GM10248 (cell line): ENCODE measurements at regions not wholly inside any gene's neighbourhood (a gene's known extent, or its start where the extent isn't known, plus 50 kb on each side); places are given as distances from the start of the nearest gene placed in this dataset.
"Not testable (repeated sequence)": the region's sequence is repeated elsewhere in the genome, so short reads cannot be mapped to it uniquely, and the experiment has no call there.

ENCODE experiments used
- CTCF ChIA-PET: fragments of 300-600 bp; sonication (Branson Sonifier 250); formaldehyde crosslinking; extraction: SDS; loops from one replicate; lab custom pipeline; 2021; ENCODE audit warnings: antibody characterized with exemption; lab: Yijun Ruan, JAX
- POLR2A ChIA-PET: fragments of 350-650 bp; sonication (Branson Sonifier 250); formaldehyde crosslinking; extraction: SDS; loops from one replicate; lab custom pipeline; 2020; ENCODE audit warnings: antibody characterized with exemption; lab: Yijun Ruan, JAX
- DNase-seq: peaks from one replicate; pipeline ENCODE4 v3.0.0; 2012; ENCODE audit errors: extremely low spot score
- TF ChIP-seq, protein P1 (sequence below): IDR thresholded peaks from 2 replicates; pipeline ENCODE4 v1.5.1; 2012; ENCODE audit warnings: mild to moderate bottlenecking, low read depth; ENCODE audit errors: extremely low read depth, missing control alignments, control extremely low read depth

DNA sequence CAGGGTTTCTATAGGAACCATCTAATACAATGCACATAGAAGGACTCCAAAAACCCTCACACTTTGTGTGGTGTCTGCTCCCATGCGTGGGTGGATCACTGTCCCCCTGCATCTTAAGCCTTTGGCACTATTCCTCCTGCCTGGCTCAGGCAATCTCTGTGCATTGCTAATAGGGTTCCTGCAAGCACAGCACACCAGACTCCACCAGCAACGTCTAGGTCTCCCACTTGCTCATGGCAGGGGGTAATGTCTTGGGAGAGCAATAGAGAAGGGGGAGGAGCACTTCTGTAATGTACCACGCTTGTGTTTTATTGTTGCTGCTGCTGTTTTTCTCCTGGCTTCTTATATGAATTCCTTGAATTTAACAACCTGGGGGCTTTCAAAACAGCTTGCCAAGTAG lies 182.6 kb upstream of the GLRA1 start:
- no peak for DNase-seq
- TF ChIP-seq, protein P1, sequence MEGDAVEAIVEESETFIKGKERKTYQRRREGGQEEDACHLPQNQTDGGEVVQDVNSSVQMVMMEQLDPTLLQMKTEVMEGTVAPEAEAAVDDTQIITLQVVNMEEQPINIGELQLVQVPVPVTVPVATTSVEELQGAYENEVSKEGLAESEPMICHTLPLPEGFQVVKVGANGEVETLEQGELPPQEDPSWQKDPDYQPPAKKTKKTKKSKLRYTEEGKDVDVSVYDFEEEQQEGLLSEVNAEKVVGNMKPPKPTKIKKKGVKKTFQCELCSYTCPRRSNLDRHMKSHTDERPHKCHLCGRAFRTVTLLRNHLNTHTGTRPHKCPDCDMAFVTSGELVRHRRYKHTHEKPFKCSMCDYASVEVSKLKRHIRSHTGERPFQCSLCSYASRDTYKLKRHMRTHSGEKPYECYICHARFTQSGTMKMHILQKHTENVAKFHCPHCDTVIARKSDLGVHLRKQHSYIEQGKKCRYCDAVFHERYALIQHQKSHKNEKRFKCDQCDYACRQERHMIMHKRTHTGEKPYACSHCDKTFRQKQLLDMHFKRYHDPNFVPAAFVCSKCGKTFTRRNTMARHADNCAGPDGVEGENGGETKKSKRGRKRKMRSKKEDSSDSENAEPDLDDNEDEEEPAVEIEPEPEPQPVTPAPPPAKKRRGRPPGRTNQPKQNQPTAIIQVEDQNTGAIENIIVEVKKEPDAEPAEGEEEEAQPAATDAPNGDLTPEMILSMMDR, result no peak
- CTCF ChIA-PET, result no interaction called here
- POLR2A ChIA-PET, result no interaction called here

DNA sequence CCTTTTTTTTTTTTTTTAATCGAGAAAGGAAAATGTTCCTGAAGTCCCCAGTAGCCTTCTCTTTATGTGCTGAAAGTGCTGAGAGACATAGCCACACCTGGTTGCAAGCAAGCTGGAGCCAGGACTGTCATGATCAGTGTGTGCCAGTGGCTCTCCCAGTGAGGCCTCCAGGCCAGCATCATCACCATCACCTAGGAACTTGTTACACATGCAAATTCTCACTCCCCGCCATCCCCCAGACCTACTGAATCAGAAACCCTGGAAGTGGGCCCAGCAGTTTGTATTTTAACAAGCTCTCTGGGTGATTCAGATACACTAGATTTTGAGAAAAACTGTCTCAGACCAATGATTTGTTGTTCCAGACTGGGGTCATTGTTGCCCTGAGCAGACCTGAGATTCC lies 181.9 kb upstream of the GLRA1 start:
- no peak for DNase-seq
- TF ChIP-seq, protein P1, result no peak
- POLR2A ChIA-PET, result no interaction called here
- CTCF ChIA-PET, result no interaction called here

DNA sequence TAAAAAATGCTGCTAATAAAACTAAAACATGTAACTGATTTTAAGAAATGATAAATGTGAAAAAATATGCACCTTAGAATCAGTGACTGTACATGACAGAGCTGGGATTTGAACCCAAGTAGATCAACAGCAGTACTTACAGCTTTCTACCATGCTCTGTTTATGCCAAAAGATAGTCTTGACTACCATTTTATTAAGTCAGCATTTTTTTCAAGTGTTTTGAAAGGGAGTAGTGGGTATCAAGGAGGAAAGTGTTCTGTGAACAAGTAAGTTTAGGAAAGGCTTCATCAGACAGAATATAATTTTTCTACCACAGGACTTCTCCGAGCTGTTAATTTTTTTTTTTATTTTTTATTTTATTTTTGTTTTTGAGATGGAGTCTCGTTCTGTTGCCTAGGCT lies 180.4 kb upstream of the GLRA1 start:
- DNase-seq, result no peak
- POLR2A ChIA-PET, result no interaction called here
- CTCF ChIA-PET, result interaction anchor here (0.9 to 1.6 kb wide), 2 partner anchors 12 to 21 kb away, joined by 3 read pairs; no protein-coding TSS in a partner anchor
- TF ChIP-seq, protein P1, result no peak

DNA sequence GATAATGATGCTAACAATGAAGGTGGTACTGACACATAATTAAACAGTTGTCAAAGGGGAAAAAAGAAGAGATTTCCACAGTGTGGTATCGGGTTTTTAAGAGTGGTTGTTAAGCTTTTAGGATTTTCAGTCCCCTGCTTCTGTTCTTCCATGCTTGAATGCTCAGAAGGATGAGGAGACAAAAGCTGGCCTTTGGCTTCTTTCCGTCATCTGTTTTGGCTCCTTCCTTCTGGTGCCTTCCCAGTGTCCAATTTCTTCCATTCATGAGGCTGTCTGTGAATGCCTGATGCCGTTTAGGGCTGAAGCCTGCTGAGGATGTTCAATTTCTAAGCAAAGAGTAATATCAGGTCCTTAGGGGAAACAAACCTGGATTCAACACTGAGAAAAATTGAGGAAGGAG lies 179.6 kb upstream of the GLRA1 start:
- CTCF ChIA-PET, result interaction anchor here (0.8 to 1.6 kb wide), 3 partner anchors 12 to 36 kb away, joined by 3 read pairs; no protein-coding TSS in a partner anchor

DNA sequence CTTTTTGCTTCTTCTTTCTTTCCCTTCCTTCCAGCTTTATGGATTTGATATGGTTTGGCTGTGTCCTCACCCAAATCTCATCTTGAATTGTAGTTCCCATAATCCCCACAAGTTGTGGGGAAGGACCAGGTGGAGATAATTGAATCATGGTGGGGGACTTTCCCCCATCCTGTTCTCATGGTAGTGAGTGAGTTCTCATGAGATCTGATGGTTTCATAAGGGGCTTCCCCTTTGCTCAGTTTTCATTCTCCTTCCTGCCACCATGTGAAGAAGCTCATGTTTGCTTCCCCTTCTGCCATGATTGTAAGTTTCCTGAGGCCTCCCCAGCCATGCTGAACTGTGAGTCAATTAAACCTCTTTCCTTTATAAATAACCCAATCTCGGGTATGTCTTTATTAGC lies 178.3 kb upstream of the GLRA1 start:
- POLR2A ChIA-PET, DNase-seq: not testable (repeated sequence)
- CTCF ChIA-PET, result interaction anchor here (1.3 to 1.6 kb wide), 3 partner anchors 14 to 40 kb away, joined by 3 to 4 read pairs (median 4); no protein-coding TSS in a partner anchor

More for the DNA sequence above, 179.6 kb upstream of the GLRA1 start:
- DNase-seq, result no peak
- POLR2A ChIA-PET, result no interaction called here
- TF ChIP-seq, protein P1, result no peak

DNA sequence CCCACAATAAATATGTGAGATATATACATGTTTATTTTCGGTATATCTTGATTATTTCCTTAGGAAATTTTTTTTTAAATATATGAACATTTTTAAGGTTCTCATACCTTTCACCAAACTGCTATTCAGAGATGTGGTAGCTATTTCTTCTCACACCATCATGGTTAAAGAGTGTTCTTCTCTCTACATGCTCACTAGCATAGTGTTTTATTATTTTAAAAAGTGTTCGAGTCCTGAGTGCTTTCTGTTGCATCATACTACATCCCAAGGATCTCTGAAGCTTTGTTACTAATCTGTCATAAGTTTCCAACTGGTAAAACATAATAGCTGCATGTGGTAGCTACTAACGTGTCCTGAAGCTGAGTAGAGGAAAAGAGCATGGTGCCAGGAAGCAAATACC lies 177.4 kb upstream of the GLRA1 start:
- TF ChIP-seq, protein P1, result no peak
- no peak for DNase-seq
- POLR2A ChIA-PET, result no interaction called here
- CTCF ChIA-PET, result interaction anchor here (1.3 to 1.6 kb wide), 3 partner anchors 13 to 41 kb away, joined by 3 to 4 read pairs (median 4); no protein-coding TSS in a partner anchor

DNA sequence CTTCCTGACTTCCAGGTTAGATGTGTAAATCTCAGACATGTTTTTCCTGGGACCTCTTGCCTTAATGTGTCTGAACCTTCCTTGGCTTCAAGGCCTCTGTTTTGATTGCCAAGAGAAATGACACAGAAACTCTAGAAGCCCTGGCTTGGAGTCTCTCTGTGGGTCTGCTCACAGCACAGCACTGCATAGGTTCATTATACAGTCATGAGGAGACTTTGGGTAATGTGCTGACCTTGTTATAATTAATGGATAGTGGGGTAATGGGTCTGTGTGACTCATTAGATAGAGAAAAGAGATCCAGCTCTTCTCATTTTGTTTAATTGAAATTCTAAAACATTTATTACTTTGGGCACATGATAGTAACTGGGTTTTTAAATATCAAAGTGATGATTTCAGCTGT lies 175.8 kb upstream of the GLRA1 start:
- ChIA-PET POLR2A (no interaction called here), CTCF (interaction anchor here (1.3 kb wide), 1 partner anchor 275 kb away, joined by 3 read pairs; no protein-coding TSS in a partner anchor)
- no peak for DNase-seq
- TF ChIP-seq, protein P1, result no peak
